ENCODE measurements at regions not wholly inside any gene's neighbourhood (a gene's known extent, or its start where the extent isn't known, plus 50 kb on each side); places are given as distances from the start of the nearest gene placed in this dataset.

GRCh38 chr5:4716781-4717180, 423.3 kb upstream of the ADAMTS16 start:
- TF ChIP-seq FOXA1 (IDR thresholded peaks at IDR 0.05) (no peak), ELF4 (IDR thresholded peaks at IDR 0.05) (no peak), ARNT (IDR thresholded peaks at IDR 0.05) (no peak), BHLHE40 (IDR thresholded peaks at IDR 0.05; ENCODE audit: borderline replicate concordance) (no peak), ZNF384 (IDR thresholded peaks at IDR 0.05) (no peak), L3MBTL2 (conservative IDR thresholded peaks at IDR 0.05) (no peak), SUZ12 (IDR thresholded peaks at IDR 0.05) (no peak), FOXM1 (IDR thresholded peaks at IDR 0.05; ENCODE audit: borderline replicate concordance) (no peak), CTBP1 (IDR thresholded peaks at IDR 0.05; ENCODE audit: borderline replicate concordance) (no peak), PKNOX1 (IDR thresholded peaks at IDR 0.05) (no peak)

All from HEK293T (cell line).